HepG2 (cell line): ENCODE measurements at regions not wholly inside any gene's neighbourhood (a gene's known extent, or its start where the extent isn't known, plus 50 kb on each side); places are given as distances from the start of the nearest gene placed in this dataset.

ENCODE experiments used
- TF ChIP-seq, protein P1 (sequence below): sonication (generic); formaldehyde crosslinking; IDR thresholded peaks from 2 replicates; pipeline ENCODE4 v1.4.0; 2020; ENCODE audit warnings: mild to moderate bottlenecking, missing genetic modification reagents
- TF ChIP-seq, protein P2 (sequence below): sonication (generic); formaldehyde crosslinking; IDR thresholded peaks from 2 replicates; pipeline ENCODE4 v1.4.0; 2020; ENCODE audit warnings: missing genetic modification reagents
- TF ChIP-seq, protein P3 (sequence below): IDR thresholded peaks from 2 replicates; pipeline ENCODE4 v1.6.1; 2016; ENCODE audit warnings: mild to moderate bottlenecking, missing biosample characterization, missing genetic modification reagents
- TF ChIP-seq, protein P4 (sequence below): sonication (generic); formaldehyde crosslinking; IDR thresholded peaks from 2 replicates; pipeline ENCODE4 v1.5.0; 2020; ENCODE audit warnings: missing genetic modification reagents
- TF ChIP-seq, protein P5 (sequence below): sonication (generic); formaldehyde crosslinking; IDR thresholded peaks from 2 replicates; pipeline ENCODE4 v1.5.0; 2020; ENCODE audit warnings: mild to moderate bottlenecking, low read depth, missing genetic modification reagents, borderline replicate concordance

DNA sequence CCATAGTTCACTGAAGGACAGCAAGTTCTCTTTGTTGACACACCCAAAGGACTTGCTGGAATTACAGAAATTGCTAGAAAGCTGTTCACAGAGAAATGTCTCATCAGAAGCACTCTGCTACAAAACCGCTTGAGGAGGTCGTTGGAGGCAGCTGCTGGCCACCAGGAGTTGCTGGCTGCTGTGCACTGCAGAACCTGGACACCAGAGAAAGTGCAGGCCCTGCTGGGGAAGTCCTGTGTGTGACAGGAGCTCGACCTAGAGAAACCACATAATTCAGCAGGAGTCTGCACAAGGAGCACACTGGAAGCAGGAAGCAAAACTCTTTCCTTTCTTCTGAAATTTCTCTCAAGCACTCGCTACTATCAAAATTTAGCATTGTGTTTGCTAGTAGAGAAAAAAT, 461.5 kb upstream of the GHITM start (continued):
- TF ChIP-seq, protein P1, sequence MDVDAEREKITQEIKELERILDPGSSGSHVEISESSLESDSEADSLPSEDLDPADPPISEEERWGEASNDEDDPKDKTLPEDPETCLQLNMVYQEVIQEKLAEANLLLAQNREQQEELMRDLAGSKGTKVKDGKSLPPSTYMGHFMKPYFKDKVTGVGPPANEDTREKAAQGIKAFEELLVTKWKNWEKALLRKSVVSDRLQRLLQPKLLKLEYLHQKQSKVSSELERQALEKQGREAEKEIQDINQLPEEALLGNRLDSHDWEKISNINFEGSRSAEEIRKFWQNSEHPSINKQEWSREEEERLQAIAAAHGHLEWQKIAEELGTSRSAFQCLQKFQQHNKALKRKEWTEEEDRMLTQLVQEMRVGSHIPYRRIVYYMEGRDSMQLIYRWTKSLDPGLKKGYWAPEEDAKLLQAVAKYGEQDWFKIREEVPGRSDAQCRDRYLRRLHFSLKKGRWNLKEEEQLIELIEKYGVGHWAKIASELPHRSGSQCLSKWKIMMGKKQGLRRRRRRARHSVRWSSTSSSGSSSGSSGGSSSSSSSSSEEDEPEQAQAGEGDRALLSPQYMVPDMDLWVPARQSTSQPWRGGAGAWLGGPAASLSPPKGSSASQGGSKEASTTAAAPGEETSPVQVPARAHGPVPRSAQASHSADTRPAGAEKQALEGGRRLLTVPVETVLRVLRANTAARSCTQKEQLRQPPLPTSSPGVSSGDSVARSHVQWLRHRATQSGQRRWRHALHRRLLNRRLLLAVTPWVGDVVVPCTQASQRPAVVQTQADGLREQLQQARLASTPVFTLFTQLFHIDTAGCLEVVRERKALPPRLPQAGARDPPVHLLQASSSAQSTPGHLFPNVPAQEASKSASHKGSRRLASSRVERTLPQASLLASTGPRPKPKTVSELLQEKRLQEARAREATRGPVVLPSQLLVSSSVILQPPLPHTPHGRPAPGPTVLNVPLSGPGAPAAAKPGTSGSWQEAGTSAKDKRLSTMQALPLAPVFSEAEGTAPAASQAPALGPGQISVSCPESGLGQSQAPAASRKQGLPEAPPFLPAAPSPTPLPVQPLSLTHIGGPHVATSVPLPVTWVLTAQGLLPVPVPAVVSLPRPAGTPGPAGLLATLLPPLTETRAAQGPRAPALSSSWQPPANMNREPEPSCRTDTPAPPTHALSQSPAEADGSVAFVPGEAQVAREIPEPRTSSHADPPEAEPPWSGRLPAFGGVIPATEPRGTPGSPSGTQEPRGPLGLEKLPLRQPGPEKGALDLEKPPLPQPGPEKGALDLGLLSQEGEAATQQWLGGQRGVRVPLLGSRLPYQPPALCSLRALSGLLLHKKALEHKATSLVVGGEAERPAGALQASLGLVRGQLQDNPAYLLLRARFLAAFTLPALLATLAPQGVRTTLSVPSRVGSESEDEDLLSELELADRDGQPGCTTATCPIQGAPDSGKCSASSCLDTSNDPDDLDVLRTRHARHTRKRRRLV (CRISPR knock-in tag), result no peak
- TF ChIP-seq, protein P2, sequence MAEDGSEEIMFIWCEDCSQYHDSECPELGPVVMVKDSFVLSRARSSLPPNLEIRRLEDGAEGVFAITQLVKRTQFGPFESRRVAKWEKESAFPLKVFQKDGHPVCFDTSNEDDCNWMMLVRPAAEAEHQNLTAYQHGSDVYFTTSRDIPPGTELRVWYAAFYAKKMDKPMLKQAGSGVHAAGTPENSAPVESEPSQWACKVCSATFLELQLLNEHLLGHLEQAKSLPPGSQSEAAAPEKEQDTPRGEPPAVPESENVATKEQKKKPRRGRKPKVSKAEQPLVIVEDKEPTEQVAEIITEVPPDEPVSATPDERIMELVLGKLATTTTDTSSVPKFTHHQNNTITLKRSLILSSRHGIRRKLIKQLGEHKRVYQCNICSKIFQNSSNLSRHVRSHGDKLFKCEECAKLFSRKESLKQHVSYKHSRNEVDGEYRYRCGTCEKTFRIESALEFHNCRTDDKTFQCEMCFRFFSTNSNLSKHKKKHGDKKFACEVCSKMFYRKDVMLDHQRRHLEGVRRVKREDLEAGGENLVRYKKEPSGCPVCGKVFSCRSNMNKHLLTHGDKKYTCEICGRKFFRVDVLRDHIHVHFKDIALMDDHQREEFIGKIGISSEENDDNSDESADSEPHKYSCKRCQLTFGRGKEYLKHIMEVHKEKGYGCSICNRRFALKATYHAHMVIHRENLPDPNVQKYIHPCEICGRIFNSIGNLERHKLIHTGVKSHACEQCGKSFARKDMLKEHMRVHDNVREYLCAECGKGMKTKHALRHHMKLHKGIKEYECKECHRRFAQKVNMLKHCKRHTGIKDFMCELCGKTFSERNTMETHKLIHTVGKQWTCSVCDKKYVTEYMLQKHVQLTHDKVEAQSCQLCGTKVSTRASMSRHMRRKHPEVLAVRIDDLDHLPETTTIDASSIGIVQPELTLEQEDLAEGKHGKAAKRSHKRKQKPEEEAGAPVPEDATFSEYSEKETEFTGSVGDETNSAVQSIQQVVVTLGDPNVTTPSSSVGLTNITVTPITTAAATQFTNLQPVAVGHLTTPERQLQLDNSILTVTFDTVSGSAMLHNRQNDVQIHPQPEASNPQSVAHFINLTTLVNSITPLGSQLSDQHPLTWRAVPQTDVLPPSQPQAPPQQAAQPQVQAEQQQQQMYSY (CRISPR knock-in tag), result no peak
- TF ChIP-seq, protein P3, sequence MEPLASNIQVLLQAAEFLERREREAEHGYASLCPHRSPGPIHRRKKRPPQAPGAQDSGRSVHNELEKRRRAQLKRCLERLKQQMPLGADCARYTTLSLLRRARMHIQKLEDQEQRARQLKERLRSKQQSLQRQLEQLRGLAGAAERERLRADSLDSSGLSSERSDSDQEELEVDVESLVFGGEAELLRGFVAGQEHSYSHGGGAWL (CRISPR knock-in tag), result no peak
- TF ChIP-seq, protein P4, sequence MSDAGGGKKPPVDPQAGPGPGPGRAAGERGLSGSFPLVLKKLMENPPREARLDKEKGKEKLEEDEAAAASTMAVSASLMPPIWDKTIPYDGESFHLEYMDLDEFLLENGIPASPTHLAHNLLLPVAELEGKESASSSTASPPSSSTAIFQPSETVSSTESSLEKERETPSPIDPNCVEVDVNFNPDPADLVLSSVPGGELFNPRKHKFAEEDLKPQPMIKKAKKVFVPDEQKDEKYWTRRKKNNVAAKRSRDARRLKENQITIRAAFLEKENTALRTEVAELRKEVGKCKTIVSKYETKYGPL (CRISPR knock-in tag), result no peak
- TF ChIP-seq, protein P5, sequence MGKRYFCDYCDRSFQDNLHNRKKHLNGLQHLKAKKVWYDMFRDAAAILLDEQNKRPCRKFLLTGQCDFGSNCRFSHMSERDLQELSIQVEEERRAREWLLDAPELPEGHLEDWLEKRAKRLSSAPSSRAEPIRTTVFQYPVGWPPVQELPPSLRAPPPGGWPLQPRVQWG (CRISPR knock-in tag), result no peak
